HCT116 (cell line): ENCODE measurements at regions not wholly inside any gene's neighbourhood (a gene's known extent, or its start where the extent isn't known, plus 50 kb on each side); places are given as distances from the start of the nearest gene placed in this dataset.

Experiments
- CTCF ChIP-seq, 3 experiments: fragments of 200-600 bp in 1 of 3; sonication (generic) in 1 of 3; IDR thresholded peaks in 2 of 3; conservative IDR thresholded peaks in 1 of 3; 2 replicates each; pipeline ENCODE4 v1.5.1; 2012 to 2017; ENCODE audit warnings: low read depth in 2 of 3, low read length in 2 of 3, antibody characterized with exemption in 1 of 3, borderline replicate concordance in 1 of 3, control low read depth in 1 of 3, mild to moderate bottlenecking in 1 of 3, mixed read lengths in 1 of 3, mixed run types in 1 of 3, moderate library complexity in 1 of 3; ENCODE audit not compliant: insufficient read depth in 1 of 3
- ZNF274 ChIP-seq: fragments of 200-500 bp; sonication (Bioruptor generic); IDR thresholded peaks from 2 replicates; pipeline ENCODE4 v1.6.1; 2014; ENCODE audit warnings: mild to moderate bottlenecking, low read depth, low read length, inconsistent platforms

- TF ChIP-seq ZNF274 (no peak), CTCF (IDR thresholded peaks at IDR 0.05 in 2 of 3, conservative IDR thresholded peaks at IDR 0.05 in 1 of 3; ENCODE audit: borderline replicate concordance in 1 of 3, insufficient read depth in 1 of 3, low read depth in 2 of 3, low read length in 2 of 3) (no peak)
Observed at GRCh38 chrX:1094566-1095333, 117.7 kb downstream of the CRLF2 start.
